ENCODE measurements at regions not wholly inside any gene's neighbourhood (a gene's known extent, or its start where the extent isn't known, plus 50 kb on each side); places are given as distances from the start of the nearest gene placed in this dataset.
A peak's percentile ranks its signal among the peaks of the same experiment; 100 is the strongest.
"Not testable (repeated sequence)": the region's sequence is repeated elsewhere in the genome, so short reads cannot be mapped to it uniquely, and the experiment has no call there.

- DNase-seq (ENCODE audit: low spot score) = no peak
- in situ Hi-C loops (cut with HindIII; ENCODE audit: low sequenced_read_pairs) = no loop called here
Observed at GRCh38 chr9:73061146-73061545, 90.5 kb upstream of the ANXA1 start.

- in situ Hi-C loops (cut with HindIII; ENCODE audit: low sequenced_read_pairs) = no loop called here
Observed at GRCh38 chr9:73059247-73059646, 92.4 kb upstream of the ANXA1 start.

GRCh38 chr9:73056245-73056644 lies 95.4 kb upstream of the ANXA1 start:
- in situ Hi-C loops (cut with HindIII; ENCODE audit: low sequenced_read_pairs) = no loop called here
- no peak for DNase-seq (ENCODE audit: low spot score)

More at GRCh38 chr9:73059247-73059646, 92.4 kb upstream of the ANXA1 start:
- no peak for DNase-seq (ENCODE audit: low spot score)

GRCh38 chr9:73054091-73054490 lies 97.6 kb upstream of the ANXA1 start:
- in situ Hi-C loops (cut with HindIII; ENCODE audit: low sequenced_read_pairs) = no loop called here
- no peak for DNase-seq (ENCODE audit: low spot score)

GRCh38 chr9:73053543-73053942 lies 98.1 kb upstream of the ANXA1 start:
- no peak for DNase-seq (ENCODE audit: low spot score)
- in situ Hi-C loops (cut with HindIII; ENCODE audit: low sequenced_read_pairs) = no loop called here

GRCh38 chr9:73050887-73051550 lies 98.2 kb upstream of the ALDH1A1 start:
- in situ Hi-C loops (cut with HindIII; ENCODE audit: low sequenced_read_pairs) = no loop called here
- no peak for DNase-seq (ENCODE audit: low spot score)

- in situ Hi-C loops (cut with HindIII; ENCODE audit: low sequenced_read_pairs) = no loop called here
- no peak for DNase-seq (ENCODE audit: low spot score)
Observed at GRCh38 chr9:73050065-73050816, 97.4 kb upstream of the ALDH1A1 start.

GRCh38 chr9:73049280-73049679 lies 96.4 kb upstream of the ALDH1A1 start:
- no peak for DNase-seq (ENCODE audit: low spot score)
- in situ Hi-C loops (cut with HindIII; ENCODE audit: low sequenced_read_pairs) = no loop called here

GRCh38 chr9:73046769-73047168 lies 93.9 kb upstream of the ALDH1A1 start:
- in situ Hi-C loops (cut with HindIII; ENCODE audit: low sequenced_read_pairs) = no loop called here
- no peak for DNase-seq (ENCODE audit: low spot score)

- in situ Hi-C loops (cut with HindIII; ENCODE audit: low sequenced_read_pairs); DNase-seq (ENCODE audit: low spot score): not testable (repeated sequence)
Observed at GRCh38 chr9:73044776-73045175, 91.9 kb upstream of the ALDH1A1 start.

- in situ Hi-C loops (cut with HindIII; ENCODE audit: low sequenced_read_pairs) = no loop called here
- no peak for DNase-seq (ENCODE audit: low spot score)
Observed at GRCh38 chr9:73042155-73042554, 89.3 kb upstream of the ALDH1A1 start.

GRCh38 chr9:73039271-73040263 lies 86.7 kb upstream of the ALDH1A1 start:
- DNase-seq (ENCODE audit: low spot score) = peak; percentile 16
- in situ Hi-C loops (cut with HindIII; ENCODE audit: low sequenced_read_pairs) = no loop called here

- peak; percentile 11 for DNase-seq (ENCODE audit: low spot score)
Observed at GRCh38 chr9:73038613-73039012, 85.8 kb upstream of the ALDH1A1 start.

GRCh38 chr9:73038089-73038509 lies 85.2 kb upstream of the ALDH1A1 start:
- no peak for DNase-seq (ENCODE audit: low spot score)
- in situ Hi-C loops (cut with HindIII; ENCODE audit: low sequenced_read_pairs) = no loop called here

More at GRCh38 chr9:73038613-73039012, 85.8 kb upstream of the ALDH1A1 start:
- in situ Hi-C loops (cut with HindIII; ENCODE audit: low sequenced_read_pairs) = no loop called here

GRCh38 chr9:73037613-73038012 lies 84.8 kb upstream of the ALDH1A1 start:
- no peak for DNase-seq (ENCODE audit: low spot score)
- in situ Hi-C loops (cut with HindIII; ENCODE audit: low sequenced_read_pairs) = no loop called here

- no peak for DNase-seq (ENCODE audit: low spot score)
- in situ Hi-C loops (cut with HindIII; ENCODE audit: low sequenced_read_pairs) = no loop called here
Observed at GRCh38 chr9:73034962-73035361, 82.1 kb upstream of the ALDH1A1 start.

- in situ Hi-C loops (cut with HindIII; ENCODE audit: low sequenced_read_pairs) = no loop called here
- DNase-seq (ENCODE audit: low spot score) = no peak
Observed at GRCh38 chr9:73031350-73031749, 78.5 kb upstream of the ALDH1A1 start.

GRCh38 chr9:73030370-73031030 lies 77.6 kb upstream of the ALDH1A1 start:
- in situ Hi-C loops (cut with HindIII; ENCODE audit: low sequenced_read_pairs) = no loop called here
- DNase-seq (ENCODE audit: low spot score) = no peak

GRCh38 chr9:73029346-73029745 lies 76.5 kb upstream of the ALDH1A1 start:
- in situ Hi-C loops (cut with HindIII; ENCODE audit: low sequenced_read_pairs) = no loop called here
- DNase-seq (ENCODE audit: low spot score) = no peak

Measured in G401 (cell line).